ENCODE measurements at regions not wholly inside any gene's neighbourhood (a gene's known extent, or its start where the extent isn't known, plus 50 kb on each side); places are given as distances from the start of the nearest gene placed in this dataset.

- peaks cover 4% of the 10 kb centered on the region for H3K4me1 Mint-ChIP-seq (ENCODE audit: low read depth)
- no peak for TF ChIP-seq CTCF (IDR thresholded peaks at IDR 0.05; ENCODE audit: unreplicated experiment)
These were observed 72.0 kb upstream of the DCLK2 start for GRCh38 chr4:150006197-150006596.

GRCh38 chr4:150007512-150007911 is 70.7 kb upstream of the DCLK2 start:
- H3K27ac Mint-ChIP-seq = no peak overlapping the region
- DNase-seq (ENCODE audit: low spot score, unreplicated experiment) = no peak
- no peak overlapping the region for H3K4me3 Mint-ChIP-seq (ENCODE audit: low read depth)
- H3K4me1 Mint-ChIP-seq (ENCODE audit: low read depth) = peaks cover 4% of the 10 kb centered on the region
- no peaks in the 10 kb centered on the region for H3K27me3 Mint-ChIP-seq
- H3K36me3 Mint-ChIP-seq (ENCODE audit: insufficient read depth) = no peaks in the 10 kb centered on the region
- no peaks in the 10 kb centered on the region for H3K9me3 Mint-ChIP-seq (ENCODE audit: low read depth)
- TF ChIP-seq CTCF (IDR thresholded peaks at IDR 0.05; ENCODE audit: unreplicated experiment) = no peak

More at GRCh38 chr4:150006197-150006596, 72.0 kb upstream of the DCLK2 start:
- DNase-seq (ENCODE audit: low spot score, unreplicated experiment) = no peak
- no peaks in the 10 kb centered on the region for H3K36me3 Mint-ChIP-seq (ENCODE audit: insufficient read depth)
- no peak overlapping the region for H3K27ac Mint-ChIP-seq
- H3K4me3 Mint-ChIP-seq (ENCODE audit: low read depth) = no peak overlapping the region
- H3K27me3 Mint-ChIP-seq = no peaks in the 10 kb centered on the region
- no peaks in the 10 kb centered on the region for H3K9me3 Mint-ChIP-seq (ENCODE audit: low read depth)

GRCh38 chr4:150008546-150008945 is 69.7 kb upstream of the DCLK2 start:
- no peak overlapping the region for H3K27ac Mint-ChIP-seq
- DNase-seq (ENCODE audit: low spot score, unreplicated experiment) = no peak
- no peaks in the 10 kb centered on the region for H3K9me3 Mint-ChIP-seq (ENCODE audit: low read depth)
- H3K4me1 Mint-ChIP-seq (ENCODE audit: low read depth) = peaks cover 4% of the 10 kb centered on the region
- H3K4me3 Mint-ChIP-seq (ENCODE audit: low read depth) = no peak overlapping the region
- no peak for TF ChIP-seq CTCF (IDR thresholded peaks at IDR 0.05; ENCODE audit: unreplicated experiment)
- H3K36me3 Mint-ChIP-seq (ENCODE audit: insufficient read depth) = no peaks in the 10 kb centered on the region
- no peaks in the 10 kb centered on the region for H3K27me3 Mint-ChIP-seq

- no peaks in the 10 kb centered on the region for H3K36me3 Mint-ChIP-seq (ENCODE audit: insufficient read depth)
- no peak overlapping the region for H3K27ac Mint-ChIP-seq
- H3K27me3 Mint-ChIP-seq = no peaks in the 10 kb centered on the region
- no peak overlapping the region for H3K4me3 Mint-ChIP-seq (ENCODE audit: low read depth)
- H3K4me1 Mint-ChIP-seq (ENCODE audit: low read depth) = no peaks in the 10 kb centered on the region
- no peak for TF ChIP-seq CTCF (IDR thresholded peaks at IDR 0.05; ENCODE audit: unreplicated experiment)
- H3K9me3 Mint-ChIP-seq (ENCODE audit: low read depth) = no peaks in the 10 kb centered on the region
- DNase-seq (ENCODE audit: low spot score, unreplicated experiment) = no peak
These were observed 68.7 kb upstream of the DCLK2 start for GRCh38 chr4:150009533-150009932.

- peak; percentile 76 for TF ChIP-seq CTCF (IDR thresholded peaks at IDR 0.05; ENCODE audit: unreplicated experiment)
- DNase-seq (ENCODE audit: low spot score, unreplicated experiment) = peak; percentile 14
These were observed 67.6 kb upstream of the DCLK2 start for GRCh38 chr4:150010525-150011126.

More at GRCh38 chr4:150010525-150011126, 67.6 kb upstream of the DCLK2 start:
- H3K4me1 Mint-ChIP-seq (ENCODE audit: low read depth) = no peaks in the 10 kb centered on the region
- H3K27ac Mint-ChIP-seq = no peak overlapping the region
- H3K4me3 Mint-ChIP-seq (ENCODE audit: low read depth) = no peak overlapping the region
- no peaks in the 10 kb centered on the region for H3K9me3 Mint-ChIP-seq (ENCODE audit: low read depth)
- no peaks in the 10 kb centered on the region for H3K36me3 Mint-ChIP-seq (ENCODE audit: insufficient read depth)
- H3K27me3 Mint-ChIP-seq = no peaks in the 10 kb centered on the region
